K562 (cell line): ENCODE measurements at regions not wholly inside any gene's neighbourhood (a gene's known extent, or its start where the extent isn't known, plus 50 kb on each side); places are given as distances from the start of the nearest gene placed in this dataset.
A peak's percentile ranks its signal among the peaks of the same experiment; 100 is the strongest.

Experiments used
- BACH1 ChIP-seq: fragments of 200-800 bp; sonication (Bioruptor generic); IDR thresholded peaks from 2 replicates; pipeline ENCODE4 v1.6.1; 2016; ENCODE audit warnings: missing genetic modification characterization, missing compliant biosample characterization
- CHD2 ChIP-seq: IDR thresholded peaks from 2 replicates; pipeline ENCODE4 v1.6.1; 2011; ENCODE audit warnings: low read depth, low read length
- FOS ChIP-seq: IDR thresholded peaks from 3 replicates; pipeline ENCODE4 v1.6.1; 2011; ENCODE audit not compliant: insufficient read length; ENCODE audit errors: extremely low read depth
- FOXK2 ChIP-seq, 2 experiments: fragments of 450-650 bp; IDR thresholded peaks in 1 of 2; conservative IDR thresholded peaks in 1 of 2; 2 replicates each; pipeline ENCODE4 v1.6.1; 2016; ENCODE audit warnings: low read depth in 2 of 2, mild to moderate bottlenecking in 1 of 2
- GABPB1 ChIP-seq: sonication (generic); formaldehyde crosslinking; IDR thresholded peaks from 2 replicates; pipeline ENCODE4 v1.8.0; 2022; ENCODE audit warnings: mild to moderate bottlenecking, missing genetic modification reagents
- GTF2E2 ChIP-seq: fragments of 200-800 bp; sonication (Bioruptor generic); IDR thresholded peaks from 2 replicates; pipeline ENCODE4 v1.6.1; 2016; ENCODE audit warnings: missing genetic modification characterization, missing compliant biosample characterization
- HLTF ChIP-seq: fragments of 450-650 bp; IDR thresholded peaks from 2 replicates; pipeline ENCODE4 v1.6.1; 2016
- HOXB6 ChIP-seq: fragments of 250-450 bp; sonication (Bioruptor Pico); IDR thresholded peaks from 2 replicates; pipeline ENCODE4 v1.5.1; 2022; ENCODE audit warnings: mild to moderate bottlenecking, borderline replicate concordance
- NELFE ChIP-seq: IDR thresholded peaks from 2 replicates; pipeline ENCODE4 v1.6.1; 2011; ENCODE audit warnings: mild to moderate bottlenecking; ENCODE audit not compliant: insufficient read depth, insufficient read length
- PHB2 ChIP-seq: fragments of 450-650 bp; IDR thresholded peaks from 2 replicates; pipeline ENCODE4 v1.6.1; 2017; ENCODE audit warnings: low read depth
- RFX7 ChIP-seq: fragments of 250-450 bp; sonication (Bioruptor Pico); IDR thresholded peaks from 2 replicates; pipeline ENCODE4 v1.5.1; 2021; ENCODE audit warnings: mild to moderate bottlenecking
- SMARCC2 ChIP-seq: fragments of 450-650 bp; IDR thresholded peaks from 2 replicates; pipeline ENCODE4 v1.6.1; 2017; ENCODE audit warnings: antibody characterized with exemption, moderate library complexity, mild to moderate bottlenecking, low read depth
- TAF15 ChIP-seq: fragments of 200-400 bp; formaldehyde crosslinking; IDR thresholded peaks from 2 replicates; pipeline ENCODE4 v1.6.1; 2017; ENCODE audit warnings: mild to moderate bottlenecking, low read depth, low read length, moderate library complexity
- TAL1 ChIP-seq: fragments of 450-650 bp; IDR thresholded peaks from 2 replicates; pipeline ENCODE4 v1.6.1; 2016; ENCODE audit warnings: mild to moderate bottlenecking
- TRIM28 ChIP-seq: fragments of 450-650 bp; IDR thresholded peaks from 2 replicates; pipeline ENCODE4 v1.6.1; 2017
- ZNF668 ChIP-seq: fragments of 250-450 bp; sonication (Bioruptor Pico); IDR thresholded peaks from 2 replicates; pipeline ENCODE4 v1.8.0; 2022; ENCODE audit warnings: mild to moderate bottlenecking, inconsistent platforms
- TF ChIP-seq, protein P1 (sequence below), 2 experiments: fragments of 450-650 bp; IDR thresholded peaks; 2 replicates each; pipeline ENCODE4 v1.6.1; 2016; ENCODE audit warnings: mild to moderate bottlenecking in 2 of 2, borderline replicate concordance in 1 of 2, low read depth in 1 of 2, moderate library complexity in 1 of 2
- TF ChIP-seq, protein P2 (sequence below), 2 experiments: fragments of 150-350 bp in 1 of 2; IDR thresholded peaks; 2 replicates each; pipeline ENCODE4 v1.6.1; 2012 to 2016; ENCODE audit warnings: low read depth in 2 of 2, low read length in 2 of 2, mild to moderate bottlenecking in 1 of 2, moderate library complexity in 1 of 2

DNA sequence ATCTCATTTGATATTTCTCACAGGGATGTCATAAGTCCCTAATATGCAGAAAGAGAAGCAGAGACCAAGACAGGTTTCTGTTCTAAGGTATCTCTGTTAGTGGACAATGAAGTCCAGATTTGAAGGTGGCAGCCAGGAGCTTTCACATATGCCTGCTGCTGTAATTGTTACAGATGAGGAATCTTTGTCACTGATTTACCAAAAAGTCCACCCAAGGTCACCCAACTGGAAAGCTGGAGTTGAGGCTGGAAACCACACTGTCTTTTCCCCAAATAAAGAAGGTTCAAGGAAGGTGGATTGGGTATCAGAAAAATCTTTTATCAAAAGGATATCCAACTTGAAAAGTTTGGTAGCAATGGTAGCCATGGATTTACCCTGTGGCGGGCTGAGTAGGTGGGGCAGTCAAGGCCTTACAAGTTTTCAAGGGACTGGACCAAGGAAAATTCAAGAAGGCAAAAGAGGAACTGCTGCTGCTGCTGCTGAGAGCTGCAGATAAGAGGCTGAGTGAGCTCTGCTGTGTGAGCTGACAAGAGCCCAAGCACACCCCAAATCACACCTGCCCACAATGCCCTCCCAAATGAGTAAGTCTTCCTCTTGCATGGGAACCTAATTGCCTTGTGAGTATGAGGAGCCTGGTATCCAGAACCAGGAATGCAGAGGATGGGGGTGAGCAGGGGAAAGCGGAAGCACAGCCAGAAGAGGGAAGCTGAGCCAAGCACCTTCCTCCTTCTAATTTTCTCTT is 241.2 kb downstream of the ANAPC1 start (continued):
- TF ChIP-seq, protein P1, sequence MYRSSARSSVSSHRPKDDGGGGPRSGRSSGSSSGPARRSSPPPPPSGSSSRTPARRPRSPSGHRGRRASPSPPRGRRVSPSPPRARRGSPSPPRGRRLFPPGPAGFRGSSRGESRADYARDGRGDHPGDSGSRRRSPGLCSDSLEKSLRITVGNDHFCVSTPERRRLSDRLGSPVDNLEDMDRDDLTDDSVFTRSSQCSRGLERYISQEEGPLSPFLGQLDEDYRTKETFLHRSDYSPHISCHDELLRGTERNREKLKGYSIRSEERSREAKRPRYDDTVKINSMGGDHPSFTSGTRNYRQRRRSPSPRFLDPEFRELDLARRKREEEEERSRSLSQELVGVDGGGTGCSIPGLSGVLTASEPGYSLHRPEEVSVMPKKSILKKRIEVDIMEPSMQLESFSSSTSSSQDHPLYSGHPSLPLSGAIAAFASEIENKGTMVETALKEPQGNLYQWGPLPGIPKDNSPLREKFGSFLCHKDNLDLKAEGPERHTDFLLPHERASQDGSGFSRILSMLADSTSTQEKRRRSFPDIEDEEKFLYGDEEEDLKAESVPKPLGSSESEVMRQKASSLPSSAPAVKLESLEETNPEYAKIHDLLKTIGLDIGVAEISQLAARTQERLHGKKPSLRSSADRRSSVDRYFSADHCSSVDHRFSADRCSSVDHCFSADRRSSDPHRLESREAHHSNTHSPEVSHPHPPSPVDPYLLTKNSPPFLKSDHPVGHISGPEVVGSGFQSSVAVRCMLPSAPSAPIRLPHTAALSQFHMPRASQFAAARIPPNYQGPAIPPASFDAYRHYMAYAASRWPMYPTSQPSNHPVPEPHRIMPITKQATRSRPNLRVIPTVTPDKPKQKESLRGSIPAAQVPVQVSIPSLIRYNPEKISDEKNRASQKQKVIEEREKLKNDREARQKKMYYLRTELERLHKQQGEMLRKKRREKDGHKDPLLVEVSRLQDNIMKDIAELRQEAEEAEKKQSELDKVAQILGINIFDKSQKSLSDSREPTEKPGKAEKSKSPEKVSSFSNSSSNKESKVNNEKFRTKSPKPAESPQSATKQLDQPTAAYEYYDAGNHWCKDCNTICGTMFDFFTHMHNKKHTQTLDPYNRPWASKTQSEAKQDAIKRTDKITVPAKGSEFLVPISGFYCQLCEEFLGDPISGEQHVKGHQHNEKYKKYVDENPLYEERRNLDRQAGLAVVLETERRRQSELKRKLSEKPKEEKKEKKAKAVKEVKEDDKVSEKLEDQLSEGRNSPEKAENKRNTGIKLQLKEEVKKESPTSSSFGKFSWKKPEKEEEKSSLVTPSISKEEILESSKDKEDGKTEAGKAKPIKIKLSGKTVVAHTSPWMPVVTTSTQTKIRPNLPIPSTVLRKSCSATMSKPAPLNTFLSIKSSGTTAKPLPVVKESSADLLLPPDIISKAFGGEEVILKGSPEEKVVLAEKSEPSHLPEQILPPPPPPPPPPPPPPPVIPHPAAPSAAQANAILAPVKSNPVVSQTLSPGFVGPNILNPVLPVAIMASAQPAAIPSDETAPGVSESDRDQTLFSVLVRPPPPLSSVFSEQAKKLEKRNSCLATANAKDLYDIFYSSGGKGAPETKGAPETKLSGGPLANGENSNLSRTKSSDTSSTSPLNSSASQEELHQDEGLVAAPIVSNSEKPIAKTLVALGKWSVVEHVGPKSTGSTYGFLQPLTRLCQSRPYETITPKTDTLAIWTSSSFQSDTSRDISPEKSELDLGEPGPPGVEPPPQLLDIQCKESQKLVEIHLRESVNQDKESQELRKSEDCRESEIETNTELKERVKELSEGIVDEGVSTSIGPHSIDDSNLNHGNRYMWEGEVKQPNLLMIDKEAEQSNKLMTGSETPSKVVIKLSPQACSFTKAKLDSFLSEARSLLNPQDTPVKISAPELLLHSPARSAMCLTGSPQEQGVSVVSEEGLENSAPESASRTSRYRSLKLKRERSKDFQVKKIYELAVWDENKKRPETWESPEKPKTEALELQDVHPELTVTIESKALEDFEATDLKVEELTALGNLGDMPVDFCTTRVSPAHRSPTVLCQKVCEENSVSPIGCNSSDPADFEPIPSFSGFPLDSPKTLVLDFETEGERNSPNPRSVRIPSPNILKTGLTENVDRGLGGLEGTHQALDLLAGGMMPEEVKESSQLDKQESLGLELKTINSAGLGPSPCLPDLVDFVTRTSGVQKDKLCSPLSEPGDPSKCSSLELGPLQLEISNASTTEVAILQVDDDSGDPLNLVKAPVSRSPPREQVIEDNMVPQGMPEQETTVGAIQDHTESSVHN (IDR thresholded peaks at IDR 0.05; ENCODE audit: borderline replicate concordance in 1 of 2, low read depth in 1 of 2): 0 out of 4 replicates have a peak, but pooled peaks of 1 of the 2 experiments have one; percentile 32
- TF ChIP-seq TAF15: no peak
- no peak for TF ChIP-seq FOXK2 (conservative IDR thresholded peaks at IDR 0.05 in 1 of 2, IDR thresholded peaks at IDR 0.05 in 1 of 2; ENCODE audit: low read depth in 2 of 2)
- TF ChIP-seq ZNF668 (CRISPR knock-in tag): no peak
- no peak for TF ChIP-seq HOXB6 (CRISPR knock-in tag)
- TF ChIP-seq CHD2: no peak
- TF ChIP-seq, protein P2, sequence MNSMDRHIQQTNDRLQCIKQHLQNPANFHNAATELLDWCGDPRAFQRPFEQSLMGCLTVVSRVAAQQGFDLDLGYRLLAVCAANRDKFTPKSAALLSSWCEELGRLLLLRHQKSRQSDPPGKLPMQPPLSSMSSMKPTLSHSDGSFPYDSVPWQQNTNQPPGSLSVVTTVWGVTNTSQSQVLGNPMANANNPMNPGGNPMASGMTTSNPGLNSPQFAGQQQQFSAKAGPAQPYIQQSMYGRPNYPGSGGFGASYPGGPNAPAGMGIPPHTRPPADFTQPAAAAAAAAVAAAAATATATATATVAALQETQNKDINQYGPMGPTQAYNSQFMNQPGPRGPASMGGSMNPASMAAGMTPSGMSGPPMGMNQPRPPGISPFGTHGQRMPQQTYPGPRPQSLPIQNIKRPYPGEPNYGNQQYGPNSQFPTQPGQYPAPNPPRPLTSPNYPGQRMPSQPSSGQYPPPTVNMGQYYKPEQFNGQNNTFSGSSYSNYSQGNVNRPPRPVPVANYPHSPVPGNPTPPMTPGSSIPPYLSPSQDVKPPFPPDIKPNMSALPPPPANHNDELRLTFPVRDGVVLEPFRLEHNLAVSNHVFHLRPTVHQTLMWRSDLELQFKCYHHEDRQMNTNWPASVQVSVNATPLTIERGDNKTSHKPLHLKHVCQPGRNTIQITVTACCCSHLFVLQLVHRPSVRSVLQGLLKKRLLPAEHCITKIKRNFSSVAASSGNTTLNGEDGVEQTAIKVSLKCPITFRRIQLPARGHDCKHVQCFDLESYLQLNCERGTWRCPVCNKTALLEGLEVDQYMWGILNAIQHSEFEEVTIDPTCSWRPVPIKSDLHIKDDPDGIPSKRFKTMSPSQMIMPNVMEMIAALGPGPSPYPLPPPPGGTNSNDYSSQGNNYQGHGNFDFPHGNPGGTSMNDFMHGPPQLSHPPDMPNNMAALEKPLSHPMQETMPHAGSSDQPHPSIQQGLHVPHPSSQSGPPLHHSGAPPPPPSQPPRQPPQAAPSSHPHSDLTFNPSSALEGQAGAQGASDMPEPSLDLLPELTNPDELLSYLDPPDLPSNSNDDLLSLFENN (IDR thresholded peaks at IDR 0.05; ENCODE audit: low read depth in 2 of 2, low read length in 2 of 2): peak in 1 of 2 experiments; percentile 74; a peak in 2 of 4 replicates
- TF ChIP-seq TRIM28: no peak
- no peak for TF ChIP-seq BACH1 (tag)
- no peak for TF ChIP-seq HLTF
- TF ChIP-seq PHB2: 0 out of 2 replicates have a peak, but pooled peaks have one; percentile 14
- TF ChIP-seq GABPB1 (CRISPR knock-in tag): no peak
- TF ChIP-seq SMARCC2: peak; percentile 69; the same call in 1 of the 2 replicates
- no peak for TF ChIP-seq RFX7
- TF ChIP-seq TAL1: peak; percentile 84
- TF ChIP-seq FOS: no peak
- TF ChIP-seq GTF2E2 (tag): no peak
- TF ChIP-seq NELFE: no peak
